ENCODE measurements at regions not wholly inside any gene's neighbourhood (a gene's known extent, or its start where the extent isn't known, plus 50 kb on each side); places are given as distances from the start of the nearest gene placed in this dataset.

GRCh38 chr7:98526059-98526458, 91.0 kb upstream of the NPTX2 start:
- TF ChIP-seq CTCF (IDR thresholded peaks at IDR 0.05) (no peak), POLR2A (IDR thresholded peaks at IDR 0.05) (no peak)

All from Peyer's patch (tissue), 4 donors.